HG03060 (cell line): ENCODE measurements at regions not wholly inside any gene's neighbourhood (a gene's known extent, or its start where the extent isn't known, plus 50 kb on each side); places are given as distances from the start of the nearest gene placed in this dataset.

Source experiments
- ATAC-seq: cut with Tn5 transposase; IDR thresholded peaks from one replicate; pipeline ENCODE4 v1.9.1; 2021; ENCODE audit warnings: low read depth, moderate number of reproducible peaks; ENCODE audit not compliant: unreplicated experiment

- ATAC-seq = no peak
Observed at GRCh38 chr9:119095072-119095471, 274.2 kb downstream of the BRINP1 start.

GRCh38 chr9:119101048-119101447 lies 268.2 kb downstream of the BRINP1 start:
- no peak for ATAC-seq

- no peak for ATAC-seq
Observed at GRCh38 chr9:119114681-119115080, 254.6 kb downstream of the BRINP1 start.
